ENCODE measurements at regions not wholly inside any gene's neighbourhood (a gene's known extent, or its start where the extent isn't known, plus 50 kb on each side); places are given as distances from the start of the nearest gene placed in this dataset.

DNA sequence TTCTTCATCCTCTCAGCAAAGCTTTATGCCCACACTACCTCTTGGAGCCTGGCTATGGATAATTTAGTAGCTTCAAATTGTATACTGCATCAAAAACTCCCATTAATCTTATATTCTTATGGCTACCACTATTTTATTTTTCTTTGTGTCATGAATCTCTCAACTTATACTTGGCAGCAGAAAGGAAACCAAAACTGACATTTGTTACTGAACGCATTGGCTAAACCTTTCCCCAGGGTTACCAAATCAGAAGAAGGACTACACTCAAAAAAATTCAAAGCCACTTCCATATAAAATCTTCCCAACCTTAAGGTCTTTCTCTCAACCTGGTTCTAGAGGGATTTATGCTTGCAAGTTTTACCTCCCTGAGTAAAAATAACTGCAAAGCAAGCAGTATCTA is 97.0 kb upstream of the REG3G start:
- Mint-ChIP-seq H3K4me3 (no peak overlapping the region), H3K9me3 (peaks cover 3% of the 10 kb centered on the region), H3K27ac (no peak overlapping the region), H3K36me3 (no peaks in the 10 kb centered on the region), H3K4me1 (no peaks in the 10 kb centered on the region), H3K27me3 (no peaks in the 10 kb centered on the region)
- no peak for ATAC-seq

- no peaks in the 10 kb centered on the region for H3K9me3 Mint-ChIP-seq
- H3K27ac Mint-ChIP-seq: no peak overlapping the region
- no peaks in the 10 kb centered on the region for H3K36me3 Mint-ChIP-seq
- no peak for ATAC-seq
- no peaks in the 10 kb centered on the region for H3K4me1 Mint-ChIP-seq
- H3K4me3 Mint-ChIP-seq: no peak overlapping the region
- H3K27me3 Mint-ChIP-seq: no peaks in the 10 kb centered on the region
Measured at GRCh38 chr2:78940998-78941397, 84.5 kb upstream of the REG3G start.

GRCh38 chr2:78941751-78942150 is 83.8 kb upstream of the REG3G start:
- no peaks in the 10 kb centered on the region for H3K36me3 Mint-ChIP-seq
- no peaks in the 10 kb centered on the region for H3K27me3 Mint-ChIP-seq
- H3K27ac Mint-ChIP-seq: no peak overlapping the region
- ATAC-seq: no peak
- H3K9me3 Mint-ChIP-seq: peaks cover 3% of the 10 kb centered on the region
- no peaks in the 10 kb centered on the region for H3K4me1 Mint-ChIP-seq
- no peak overlapping the region for H3K4me3 Mint-ChIP-seq

DNA sequence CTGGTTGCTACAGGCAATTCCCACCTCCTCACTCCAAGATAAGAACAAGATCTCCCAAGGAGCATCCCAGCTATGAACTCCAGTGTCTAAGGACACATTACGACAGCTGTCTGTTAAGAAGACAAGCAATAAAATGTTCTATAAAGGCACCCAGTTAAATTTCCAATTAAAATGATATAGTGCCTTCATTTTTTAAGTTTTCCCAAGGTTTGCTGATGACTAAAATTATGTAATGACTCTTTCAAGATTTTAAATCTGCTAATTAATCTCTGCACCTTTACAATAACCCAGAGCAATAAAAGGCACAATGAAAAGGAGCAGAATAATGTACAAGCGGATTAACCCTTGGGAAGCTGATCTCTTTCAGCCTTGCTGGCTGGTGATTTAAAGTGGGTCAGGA is 61.6 kb upstream of the REG3G start:
- H3K9me3 Mint-ChIP-seq: peaks cover 5% of the 10 kb centered on the region
- no peak for ATAC-seq

DNA sequence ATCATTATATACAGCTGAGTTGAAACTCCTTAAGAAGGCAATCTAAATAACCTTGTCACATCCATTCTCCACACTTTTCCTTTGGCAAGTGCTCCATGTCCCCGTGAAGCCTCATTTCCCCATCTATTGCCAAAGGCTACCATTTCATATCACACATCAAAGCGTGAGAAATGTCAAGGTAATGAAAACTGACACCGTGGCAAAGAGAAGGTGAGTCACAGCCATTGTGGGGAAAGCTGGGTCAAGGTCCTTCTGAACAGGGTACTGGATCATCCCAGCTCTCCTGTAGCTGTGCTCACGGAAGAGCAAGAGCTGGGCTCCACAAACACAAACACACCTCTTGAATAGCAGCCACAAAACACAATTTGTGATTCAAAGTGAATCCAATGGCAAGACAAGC is 58.2 kb upstream of the REG3G start:
- H3K4me3 Mint-ChIP-seq: no peak overlapping the region
- no peak overlapping the region for H3K27ac Mint-ChIP-seq
- no peaks in the 10 kb centered on the region for H3K27me3 Mint-ChIP-seq
- no peak for ATAC-seq
- peaks cover 3% of the 10 kb centered on the region for H3K9me3 Mint-ChIP-seq
- H3K4me1 Mint-ChIP-seq: no peaks in the 10 kb centered on the region
- H3K36me3 Mint-ChIP-seq: no peaks in the 10 kb centered on the region

More for the DNA sequence above, 61.6 kb upstream of the REG3G start:
- Mint-ChIP-seq H3K27ac (no peak overlapping the region), H3K4me3 (no peak overlapping the region), H3K4me1 (no peaks in the 10 kb centered on the region), H3K27me3 (no peaks in the 10 kb centered on the region), H3K36me3 (no peaks in the 10 kb centered on the region)

GRCh38 chr2:78973630-78974029 is 51.9 kb upstream of the REG3G start:
- Mint-ChIP-seq H3K27me3 (no peaks in the 10 kb centered on the region), H3K9me3 (peaks cover 3% of the 10 kb centered on the region), H3K4me1 (peaks cover 12% of the 10 kb centered on the region), H3K36me3 (no peaks in the 10 kb centered on the region), H3K27ac (no peak overlapping the region), H3K4me3 (no peak overlapping the region)
- no peak for ATAC-seq

Measured in stimulated activated memory B cell treated with anti-CD40 and anti-IgM and Interleukin-4, amounts not matched to agents 10 μg/mL and 1 μg/mL and 100 μg/mL, for 72 hours (primary cell).